ENCODE measurements at regions not wholly inside any gene's neighbourhood (a gene's known extent, or its start where the extent isn't known, plus 50 kb on each side); places are given as distances from the start of the nearest gene placed in this dataset.

- H3K9me2 ChIP-seq (replicated peaks; ENCODE audit: insufficient read depth), result no peaks in the 10 kb centered on the region
- H3K9me3 ChIP-seq (ENCODE audit: low read depth), result no peaks in the 10 kb centered on the region
- no peaks in the 10 kb centered on the region for H3K27me3 ChIP-seq
- H3K36me3 ChIP-seq (replicated peaks; ENCODE audit: insufficient read depth, low read depth), result no peaks in the 10 kb centered on the region
- WGBS (ENCODE audit: low lambda C conversion rate, missing lambda C conversion rate), result 97% methylated on average over 2 of the region's 2 CpGs
- H2AFZ ChIP-seq, result no peak overlapping the region
- DNase-seq (ENCODE audit: low spot score), result no peak
- H3K79me2 ChIP-seq, result no peaks in the 10 kb centered on the region
- TF ChIP-seq EZH2 (IDR thresholded peaks at IDR 0.05; ENCODE audit: borderline replicate concordance) (no peak), CTCF (IDR thresholded peaks at IDR 0.05; ENCODE audit: poor library complexity) (no peak), EZH2phosphoT487 (IDR thresholded peaks at IDR 0.05; ENCODE audit: low read depth, severe bottlenecking, unreplicated experiment) (no peak)
- H3K4me2 ChIP-seq, result no peak overlapping the region
- no peak overlapping the region for H3K27ac ChIP-seq
- no peaks in the 10 kb centered on the region for H3K4me1 ChIP-seq (ENCODE audit: insufficient read depth)
- H3K4me3 ChIP-seq, result no peak overlapping the region
- H4K20me1 ChIP-seq (ENCODE audit: insufficient read depth, poor library complexity, severe bottlenecking), result no peaks in the 10 kb centered on the region
Measured at GRCh38 chr6:90439586-90439985, 142.9 kb upstream of the BACH2 start.

GRCh38 chr6:90436403-90436802 lies 139.8 kb upstream of the BACH2 start:
- no peak for DNase-seq (ENCODE audit: low spot score)
- no peaks in the 10 kb centered on the region for H3K27me3 ChIP-seq
- no peaks in the 10 kb centered on the region for H4K20me1 ChIP-seq (ENCODE audit: insufficient read depth, poor library complexity, severe bottlenecking)
- H3K9me3 ChIP-seq (ENCODE audit: low read depth), result no peaks in the 10 kb centered on the region
- TF ChIP-seq CTCF (IDR thresholded peaks at IDR 0.05; ENCODE audit: poor library complexity) (no peak), EZH2 (IDR thresholded peaks at IDR 0.05; ENCODE audit: borderline replicate concordance) (no peak), EZH2phosphoT487 (IDR thresholded peaks at IDR 0.05; ENCODE audit: low read depth, severe bottlenecking, unreplicated experiment) (no peak)
- H3K4me2 ChIP-seq, result no peak overlapping the region
- WGBS (ENCODE audit: low lambda C conversion rate, missing lambda C conversion rate), result 71% methylated on average over 1 of the region's 1 CpG
- no peaks in the 10 kb centered on the region for H3K4me1 ChIP-seq (ENCODE audit: insufficient read depth)
- no peak overlapping the region for H2AFZ ChIP-seq
- H3K79me2 ChIP-seq, result no peaks in the 10 kb centered on the region
- H3K36me3 ChIP-seq (replicated peaks; ENCODE audit: insufficient read depth, low read depth), result no peaks in the 10 kb centered on the region
- H3K9me2 ChIP-seq (replicated peaks; ENCODE audit: insufficient read depth), result no peaks in the 10 kb centered on the region
- no peak overlapping the region for H3K4me3 ChIP-seq
- no peak overlapping the region for H3K27ac ChIP-seq

- H3K79me2 ChIP-seq, result no peaks in the 10 kb centered on the region
- H3K27ac ChIP-seq, result no peak overlapping the region
- no peaks in the 10 kb centered on the region for H3K9me3 ChIP-seq (ENCODE audit: low read depth)
- no peaks in the 10 kb centered on the region for H3K4me1 ChIP-seq (ENCODE audit: insufficient read depth)
- H3K27me3 ChIP-seq, result no peaks in the 10 kb centered on the region
- no peak overlapping the region for H3K4me2 ChIP-seq
- TF ChIP-seq EZH2 (IDR thresholded peaks at IDR 0.05; ENCODE audit: borderline replicate concordance) (no peak), CTCF (IDR thresholded peaks at IDR 0.05; ENCODE audit: poor library complexity) (no peak), EZH2phosphoT487 (IDR thresholded peaks at IDR 0.05; ENCODE audit: low read depth, severe bottlenecking, unreplicated experiment) (no peak)
- no peak for DNase-seq (ENCODE audit: low spot score)
- H3K9me2 ChIP-seq (replicated peaks; ENCODE audit: insufficient read depth), result no peaks in the 10 kb centered on the region
- no peaks in the 10 kb centered on the region for H4K20me1 ChIP-seq (ENCODE audit: insufficient read depth, poor library complexity, severe bottlenecking)
- no peak overlapping the region for H3K4me3 ChIP-seq
- H2AFZ ChIP-seq, result no peak overlapping the region
- no peaks in the 10 kb centered on the region for H3K36me3 ChIP-seq (replicated peaks; ENCODE audit: insufficient read depth, low read depth)
- WGBS (ENCODE audit: low lambda C conversion rate, missing lambda C conversion rate), result 22% methylated on average over 3 of the region's 3 CpGs
Measured at GRCh38 chr6:90435207-90435899, 138.7 kb upstream of the BACH2 start.

All from hepatocyte (in vitro differentiated cells).